GM19239 (cell line): ENCODE measurements at regions not wholly inside any gene's neighbourhood (a gene's known extent, or its start where the extent isn't known, plus 50 kb on each side); places are given as distances from the start of the nearest gene placed in this dataset.

Experiments used
- DNase-seq: peaks from one replicate; pipeline ENCODE4 v3.0.0; 2011; ENCODE audit warnings: low spot score; ENCODE audit not compliant: insufficient read length
- FAIRE-seq: peaks from 2 replicates; lab custom pipeline; 2011; peaks lifted over from hg19 to GRCh38; lab: Jason Lieb, UNC

DNA sequence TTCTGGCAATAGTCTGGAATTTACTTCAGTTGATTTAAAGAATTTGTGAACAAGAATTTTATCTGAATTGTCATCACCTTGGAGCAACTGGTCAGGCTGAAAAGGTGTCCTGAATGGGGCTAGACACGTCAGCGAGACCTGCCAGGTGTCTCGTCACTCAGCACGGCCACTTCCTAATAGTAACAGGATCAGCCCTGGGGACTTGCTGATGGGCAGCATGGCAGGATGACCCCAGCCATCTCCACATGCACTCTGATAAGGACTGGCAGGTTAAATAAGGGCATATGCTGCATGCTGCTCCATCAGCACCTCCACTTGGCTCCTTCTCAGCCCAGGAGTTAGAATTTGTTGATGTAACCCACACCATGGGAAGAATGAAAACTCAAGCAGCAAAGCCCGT, 224.2 kb downstream of the FOXO1 start:
- FAIRE-seq (no peak), DNase-seq (no peak)

DNA sequence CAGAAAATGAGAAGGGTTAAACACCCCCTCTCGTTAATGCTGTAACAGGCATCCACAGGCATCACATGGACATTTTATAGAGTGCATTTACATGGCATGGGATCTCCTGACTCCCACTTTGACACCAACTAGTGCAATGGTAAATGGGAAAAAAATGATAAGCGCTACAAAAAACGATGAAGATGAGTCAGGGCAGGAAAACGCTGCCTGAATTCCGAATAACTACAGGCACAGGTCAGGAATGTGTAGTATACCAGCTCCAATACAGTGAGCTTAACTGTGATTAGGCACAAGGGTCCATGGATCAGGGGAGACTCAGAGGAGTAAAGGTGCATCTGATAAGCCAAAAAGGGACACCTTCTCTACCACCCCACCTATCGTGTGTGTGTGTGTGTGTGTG, 223.6 kb downstream of the FOXO1 start:
- no peak for FAIRE-seq
- DNase-seq, result no peak

DNA sequence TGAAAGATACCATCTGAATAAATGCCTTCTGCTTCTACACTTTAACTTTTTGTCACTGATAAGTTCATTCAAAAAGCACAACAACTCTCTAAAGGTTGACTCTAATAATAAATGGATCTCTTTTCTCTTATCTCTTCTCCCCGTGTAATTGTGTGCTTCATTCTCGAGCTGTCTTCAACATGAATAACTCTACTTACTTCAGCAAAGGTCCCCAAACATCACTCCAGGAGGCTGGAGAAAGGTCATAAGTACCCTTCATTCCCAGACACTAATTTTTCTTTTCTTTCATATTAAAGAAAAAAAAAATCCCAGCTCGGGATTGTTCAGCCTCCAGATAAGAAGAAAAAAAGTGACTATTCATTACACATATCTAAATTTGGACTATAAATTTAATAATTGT, 222.2 kb downstream of the FOXO1 start:
- FAIRE-seq (no peak), DNase-seq (no peak)

DNA sequence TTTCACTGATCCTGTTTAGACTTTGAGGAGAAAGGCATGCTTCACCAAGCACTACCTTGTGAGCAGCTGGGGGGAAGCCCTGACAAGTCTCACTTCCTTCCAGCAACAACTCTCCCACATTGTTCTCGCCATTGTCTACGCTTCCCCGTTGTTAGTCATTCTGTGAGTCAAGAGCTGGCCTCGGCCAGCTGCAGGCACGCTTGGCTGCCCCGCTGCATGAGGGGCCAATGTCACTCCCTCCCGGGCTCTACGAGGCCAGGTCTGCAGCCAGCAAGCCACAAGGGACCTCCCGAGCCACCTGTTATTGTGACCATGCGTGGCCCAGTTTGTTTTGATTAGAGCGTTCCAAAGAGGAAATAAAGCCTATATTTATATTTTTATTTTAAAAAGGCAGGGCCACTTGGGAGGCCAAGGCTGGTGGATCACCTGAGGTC, 220.9 kb downstream of the FOXO1 start:
- FAIRE-seq, result peak; percentile 99
- DNase-seq, result peak; percentile 79

DNA sequence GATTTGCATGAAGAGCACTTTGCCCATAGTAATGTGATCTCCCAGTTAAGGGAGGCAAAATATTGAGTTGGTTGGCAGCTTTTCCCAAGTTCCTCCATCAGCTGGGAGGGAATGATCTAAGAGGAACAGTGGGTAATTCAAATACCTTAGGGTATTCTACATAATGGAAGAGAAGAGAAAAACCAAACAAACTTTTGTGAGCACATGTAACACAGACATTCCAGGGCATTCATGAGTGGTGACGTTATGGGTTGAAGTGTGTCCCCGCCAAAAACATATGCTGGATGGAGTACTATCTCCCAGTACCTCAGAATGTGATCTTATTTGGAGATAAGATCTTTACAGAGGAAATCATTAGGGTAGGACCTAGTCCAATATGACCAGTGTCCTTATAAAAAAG, 220.1 kb downstream of the FOXO1 start:
- peak; percentile 44 for FAIRE-seq
- DNase-seq, result no peak

DNA sequence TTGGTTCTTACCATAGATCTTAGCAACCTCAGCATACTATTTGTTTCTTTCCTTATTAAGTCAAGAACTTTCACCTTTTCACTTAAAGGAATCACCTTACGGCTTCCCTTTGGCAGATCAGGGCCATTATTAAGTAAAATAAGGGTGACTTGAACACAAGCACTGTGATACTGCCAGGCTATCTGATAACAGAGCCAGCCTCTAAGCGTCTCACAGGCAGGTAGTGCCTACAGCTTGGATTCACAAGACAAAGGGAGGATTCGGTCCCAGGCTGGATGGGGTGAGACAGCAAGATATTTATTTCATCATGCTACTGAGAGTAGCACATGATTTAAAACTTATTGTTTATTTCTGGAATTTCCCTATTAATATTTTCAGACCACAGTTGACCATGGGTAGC, 218.6 kb downstream of the FOXO1 start:
- FAIRE-seq (no peak), DNase-seq (no peak)

DNA sequence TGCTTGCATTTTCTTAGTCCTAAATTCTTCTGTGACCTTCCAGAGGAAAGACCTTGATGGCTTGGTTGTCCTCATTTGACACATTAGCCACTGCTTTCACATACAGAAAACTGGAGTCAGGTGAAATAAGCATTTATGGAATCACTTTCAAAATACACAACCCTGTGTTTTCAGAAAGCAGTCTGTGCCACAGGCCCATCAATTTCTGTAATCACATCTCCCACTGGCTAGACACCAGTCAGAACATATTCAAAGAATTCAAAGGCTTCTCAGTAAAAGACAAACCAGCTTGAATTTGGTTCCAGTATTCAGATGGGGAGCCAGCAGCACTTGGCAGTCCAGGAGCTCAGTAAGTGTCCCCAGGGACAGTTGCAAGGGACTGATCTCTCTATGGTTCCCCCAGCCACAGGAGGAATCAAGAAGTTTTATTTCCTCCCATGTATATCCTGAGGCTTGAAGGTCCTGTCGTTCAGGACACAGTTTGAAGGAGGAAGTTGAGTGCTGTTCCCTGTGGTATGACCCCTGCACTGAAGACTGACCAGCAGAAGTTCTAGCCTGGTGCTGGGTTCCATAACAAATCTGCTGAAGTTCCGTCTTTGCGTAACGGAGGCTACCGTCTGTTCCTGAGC, 214.3 kb downstream of the FOXO1 start:
- DNase-seq, result no peak
- FAIRE-seq, result peak; percentile 51

DNA sequence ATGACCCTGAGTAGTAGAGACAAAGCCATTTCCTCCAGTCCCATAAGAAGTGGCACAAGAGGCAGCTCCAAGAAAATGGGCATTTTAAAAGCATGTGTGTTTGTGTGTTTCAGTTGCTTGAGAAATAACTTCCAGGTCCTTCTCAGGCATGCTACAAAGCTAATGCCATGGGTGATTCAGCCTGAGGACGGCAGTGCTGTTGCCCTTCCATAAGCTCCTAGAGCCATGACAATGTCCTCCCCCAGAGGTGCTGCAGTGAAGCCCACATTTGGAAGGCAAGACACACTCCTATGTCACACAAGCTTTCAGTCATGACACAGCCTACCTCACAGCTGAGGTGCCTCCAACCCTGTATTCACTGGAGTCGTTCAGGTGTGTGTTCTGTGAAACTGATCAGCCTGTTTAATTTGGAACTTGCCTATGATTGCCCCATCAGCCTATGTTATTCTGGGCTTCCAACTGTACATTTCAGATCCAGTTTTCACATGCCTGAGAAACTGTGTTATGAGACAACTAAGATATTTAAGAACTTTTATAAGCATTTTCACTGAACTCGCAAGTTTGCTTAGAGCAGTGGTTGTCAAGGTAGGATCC, 213.6 kb downstream of the FOXO1 start:
- FAIRE-seq (no peak), DNase-seq (no peak)

DNA sequence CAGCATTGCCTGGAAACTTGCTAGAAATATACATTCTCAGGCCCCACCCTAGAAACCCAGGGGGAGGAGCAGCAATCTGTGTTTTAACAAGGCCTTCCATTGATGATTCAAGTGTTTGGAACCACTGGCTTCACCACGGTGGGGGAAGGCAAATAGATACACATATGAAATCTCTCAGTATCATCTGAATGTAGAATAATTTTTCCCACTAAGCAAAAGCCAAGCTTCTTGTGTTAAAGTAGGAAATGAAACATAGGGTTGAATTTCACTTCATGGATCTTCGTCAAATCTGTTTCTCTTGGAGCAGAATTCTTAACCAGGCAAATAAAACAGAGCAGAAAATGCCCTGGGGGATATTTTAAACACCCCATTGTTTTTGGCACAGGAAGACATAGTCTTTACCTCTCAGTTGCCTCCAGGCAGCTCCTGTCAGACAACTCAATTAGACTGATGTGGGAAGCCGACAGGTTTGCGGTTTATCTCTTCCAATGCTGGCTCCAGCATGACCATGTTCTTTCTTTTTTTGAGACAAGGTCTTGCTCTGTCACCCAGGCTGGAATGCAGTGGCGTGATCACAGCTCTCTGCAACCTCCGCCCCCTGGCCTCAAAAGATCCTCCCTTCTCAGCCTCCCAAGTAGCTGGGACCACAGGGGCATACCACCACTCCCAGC, 213.0 kb downstream of the FOXO1 start:
- DNase-seq (no peak), FAIRE-seq (no peak)

DNA sequence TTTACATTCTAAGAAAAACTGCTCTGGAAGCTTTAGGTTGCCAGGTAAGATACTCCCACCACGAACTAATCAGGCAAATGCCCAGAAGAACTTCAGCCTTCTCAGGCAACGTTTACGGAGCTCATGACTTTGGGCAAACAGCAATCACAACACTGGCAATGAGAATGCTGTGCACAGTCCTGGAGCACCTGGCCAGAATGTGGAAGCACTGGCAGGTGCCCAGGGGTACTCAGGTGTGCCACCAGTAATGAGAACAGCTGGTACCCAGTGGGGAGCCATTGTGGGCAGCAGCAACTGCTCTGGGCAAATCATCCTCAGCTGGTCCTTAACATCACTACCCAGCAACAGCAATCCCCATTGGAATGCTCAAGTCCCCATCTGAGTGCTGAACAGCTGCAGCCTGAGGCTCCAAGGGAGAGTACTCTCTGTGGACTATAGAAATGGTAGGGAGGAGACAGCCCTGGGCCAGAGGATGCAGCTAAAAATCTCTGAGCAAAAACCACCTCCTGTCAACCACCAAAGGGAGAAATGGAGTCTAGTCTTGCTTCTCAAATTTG, 210.0 kb downstream of the FOXO1 start:
- FAIRE-seq (no peak), DNase-seq (no peak)

DNA sequence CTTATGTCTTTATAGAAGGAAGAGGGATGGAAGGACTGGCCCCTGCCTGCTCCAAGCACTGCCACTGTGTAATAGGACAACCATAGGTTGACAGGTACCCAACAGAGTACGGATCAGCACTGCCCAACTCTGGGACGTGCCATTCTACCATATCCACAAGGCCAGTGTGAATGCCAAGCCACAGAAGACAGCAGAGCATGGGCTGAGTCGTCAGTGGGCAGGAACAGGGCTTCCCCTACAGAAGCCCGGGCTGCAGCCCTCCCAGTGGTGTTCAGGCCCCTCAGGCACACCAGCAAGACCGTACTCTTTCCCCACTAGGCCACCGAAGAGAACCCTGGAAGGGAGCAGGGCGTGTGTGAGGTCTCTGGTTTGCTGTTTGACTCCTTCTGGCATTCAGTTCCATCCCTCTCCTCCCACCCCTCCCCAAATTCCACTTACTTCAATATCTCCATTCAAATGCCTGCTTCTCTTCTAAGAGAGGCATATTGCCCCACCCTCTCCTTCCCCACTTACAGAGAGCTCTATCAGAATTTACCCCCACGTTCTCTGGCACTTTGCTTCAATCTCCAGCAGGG, 209.4 kb downstream of the FOXO1 start:
- DNase-seq, result no peak
- FAIRE-seq, result no peak

DNA sequence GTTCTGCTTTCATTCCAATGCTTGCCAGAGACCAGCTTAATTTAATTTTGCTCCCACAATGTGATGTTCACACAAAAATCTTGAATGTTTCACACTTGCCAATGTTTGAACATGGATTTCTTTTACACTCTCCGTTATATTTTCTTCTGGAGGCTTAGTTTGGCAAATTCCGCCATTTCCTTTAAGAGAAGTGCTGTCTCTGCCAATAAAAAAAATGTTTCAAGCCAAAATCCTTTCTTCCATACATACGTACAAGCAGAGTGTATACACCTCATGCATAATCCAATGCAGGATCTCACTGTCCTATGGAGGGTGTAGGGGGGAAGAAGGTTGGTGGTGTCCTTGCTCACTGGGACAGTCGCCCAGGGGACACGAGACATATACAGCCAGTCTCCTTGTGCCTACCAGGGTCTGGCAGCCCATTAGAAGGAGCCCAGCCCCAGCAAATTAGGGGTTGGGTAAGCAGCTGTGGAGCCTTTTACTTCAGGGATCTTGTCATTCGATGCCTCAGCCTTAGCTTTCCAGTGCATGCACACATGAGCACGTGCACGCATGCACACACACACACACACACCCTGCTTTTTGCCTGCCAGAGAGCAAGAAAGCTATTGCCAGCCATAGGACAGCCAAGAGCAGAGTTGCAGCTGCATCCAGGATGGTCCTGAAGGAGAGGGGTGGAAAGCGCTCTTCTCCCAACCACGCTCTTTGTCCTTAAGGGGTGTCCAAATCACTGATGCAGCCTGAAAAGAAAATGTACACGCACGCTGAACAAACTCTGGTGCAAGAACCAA, 208.3 kb downstream of the FOXO1 start:
- DNase-seq (no peak), FAIRE-seq (no peak)

DNA sequence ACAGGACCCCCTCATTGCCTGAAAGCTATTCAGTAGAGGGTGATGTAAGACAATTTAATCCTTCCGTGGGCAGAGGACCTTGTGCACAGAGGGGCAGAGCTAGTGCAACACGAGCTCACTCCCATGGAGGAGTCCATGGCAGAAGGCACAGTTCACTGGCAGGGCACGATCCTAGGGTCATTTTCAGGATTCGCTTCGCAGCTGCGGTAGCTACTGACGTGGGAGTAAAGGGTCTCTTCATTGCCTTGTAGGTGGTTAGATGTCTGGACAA, 207.8 kb downstream of the FOXO1 start:
- FAIRE-seq (no peak), DNase-seq (no peak)

DNA sequence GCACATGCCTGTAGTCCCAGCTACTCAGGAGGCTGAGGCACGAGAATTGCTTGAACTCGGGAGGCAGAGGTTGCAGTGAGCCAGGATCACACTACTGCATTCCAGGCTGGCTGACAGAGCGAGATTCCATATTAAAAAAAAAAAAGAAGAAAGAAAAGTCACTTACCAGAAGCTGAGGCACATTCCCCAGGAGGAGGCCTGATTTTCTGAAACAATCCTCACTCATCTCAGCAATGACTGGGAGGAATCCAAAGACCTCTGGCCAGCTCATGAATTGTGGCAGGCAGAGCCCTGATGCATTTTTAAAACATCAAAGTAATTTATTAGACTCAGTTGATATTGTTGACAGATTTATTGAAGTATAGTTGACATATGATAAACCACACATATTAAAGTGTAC, 206.3 kb downstream of the FOXO1 start:
- FAIRE-seq, result no peak

DNA sequence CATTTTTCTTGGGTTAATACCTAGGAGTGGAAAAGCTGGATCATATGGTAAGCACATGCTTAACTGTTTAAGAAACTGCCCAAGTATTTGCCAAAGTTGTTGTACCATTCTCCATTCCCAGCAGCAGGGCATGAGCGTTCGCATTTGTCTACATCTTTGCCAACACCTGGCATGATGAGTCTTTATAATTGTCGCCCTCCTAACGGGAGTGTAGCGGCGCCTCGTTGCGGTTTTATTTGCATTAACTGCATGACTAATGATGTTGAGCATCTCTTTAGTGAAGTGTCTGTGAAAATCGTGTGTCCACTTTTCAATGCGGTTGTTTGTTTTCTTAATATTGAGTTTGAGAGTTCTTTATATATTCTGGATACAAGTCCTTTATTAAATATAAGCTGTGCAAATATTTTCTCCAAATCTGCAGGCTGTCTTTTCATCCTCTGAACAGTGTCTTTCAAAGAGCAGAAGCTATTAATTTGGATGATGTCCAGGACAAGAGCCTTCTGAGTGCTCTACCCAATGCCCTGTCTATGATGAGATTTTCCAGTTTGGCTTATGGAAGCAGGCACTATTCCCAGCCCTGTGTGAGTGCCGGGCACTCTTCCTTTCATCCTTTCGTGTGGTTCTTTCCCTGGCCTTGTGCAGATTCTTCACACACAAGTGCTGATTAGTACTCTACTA, 202.0 kb downstream of the FOXO1 start:
- FAIRE-seq (peak; percentile 8), DNase-seq (no peak)

More for the DNA sequence above, 206.3 kb downstream of the FOXO1 start:
- no peak for DNase-seq

DNA sequence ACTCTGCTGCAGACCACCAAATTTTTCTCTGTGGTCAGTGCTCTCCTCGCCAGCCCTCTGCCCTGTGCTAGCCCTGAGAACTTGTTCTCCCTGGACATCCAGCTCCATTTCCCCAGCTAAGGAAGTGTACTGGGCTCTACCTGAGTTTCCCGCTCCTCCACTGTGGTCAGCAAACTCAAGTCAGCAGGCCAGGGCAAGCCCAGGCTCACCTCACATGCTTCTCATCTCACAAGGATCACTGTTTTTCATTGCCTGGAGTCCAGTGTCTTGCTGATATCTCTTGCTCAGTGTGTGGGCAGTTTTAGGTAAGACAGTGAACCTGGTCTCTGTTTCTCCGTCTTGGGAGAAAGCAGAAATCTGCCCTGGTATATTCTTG, 201.4 kb downstream of the FOXO1 start:
- FAIRE-seq, result no peak
- no peak for DNase-seq

DNA sequence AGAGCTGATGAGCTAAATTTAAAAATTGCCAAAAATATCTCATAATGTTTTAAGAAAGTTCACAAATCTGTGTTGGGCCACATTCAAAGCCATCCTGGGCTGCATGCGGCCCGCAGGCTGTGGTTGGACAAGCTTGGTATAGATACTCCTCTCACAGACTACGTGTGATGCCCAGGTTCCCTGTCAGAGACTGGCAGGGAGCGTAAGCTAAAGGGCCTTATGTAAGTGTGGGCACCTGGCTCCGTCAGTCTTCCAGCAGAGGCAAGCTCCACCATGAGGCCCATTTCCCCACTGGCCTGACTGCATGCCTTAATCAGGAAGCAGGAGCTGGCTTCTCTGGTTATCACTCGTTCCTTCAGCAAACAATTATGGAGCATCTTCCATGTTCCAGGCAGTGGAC, 200.2 kb downstream of the FOXO1 start:
- no peak for FAIRE-seq
- no peak for DNase-seq

DNA sequence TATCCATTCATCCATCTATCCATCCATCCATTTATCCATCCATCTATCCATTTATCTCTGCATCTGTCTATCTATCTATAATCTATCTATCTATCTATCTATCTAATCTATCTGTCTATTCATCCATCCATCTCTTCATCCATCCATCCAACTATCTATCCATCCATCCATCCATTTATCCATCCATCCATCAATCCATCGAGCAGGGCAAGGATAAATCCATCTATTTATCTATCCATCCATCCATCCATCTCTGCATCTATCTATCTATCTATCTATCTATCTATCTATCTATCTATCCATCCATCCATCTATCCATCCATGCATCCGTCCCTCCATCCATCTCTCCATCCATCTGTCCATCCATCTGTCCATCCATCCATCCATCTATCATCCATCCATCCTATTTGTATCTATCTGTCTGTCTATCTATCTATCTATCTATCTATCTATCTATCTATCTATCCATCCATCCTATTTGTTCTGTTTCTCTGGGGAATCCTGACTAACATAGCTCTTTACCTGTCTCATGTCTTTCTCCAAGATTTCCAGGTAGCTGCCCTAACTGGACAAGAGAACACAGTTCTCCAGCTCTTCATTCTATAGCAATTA, 198.1 kb downstream of the FOXO1 start:
- DNase-seq, result no peak
- no peak for FAIRE-seq

DNA sequence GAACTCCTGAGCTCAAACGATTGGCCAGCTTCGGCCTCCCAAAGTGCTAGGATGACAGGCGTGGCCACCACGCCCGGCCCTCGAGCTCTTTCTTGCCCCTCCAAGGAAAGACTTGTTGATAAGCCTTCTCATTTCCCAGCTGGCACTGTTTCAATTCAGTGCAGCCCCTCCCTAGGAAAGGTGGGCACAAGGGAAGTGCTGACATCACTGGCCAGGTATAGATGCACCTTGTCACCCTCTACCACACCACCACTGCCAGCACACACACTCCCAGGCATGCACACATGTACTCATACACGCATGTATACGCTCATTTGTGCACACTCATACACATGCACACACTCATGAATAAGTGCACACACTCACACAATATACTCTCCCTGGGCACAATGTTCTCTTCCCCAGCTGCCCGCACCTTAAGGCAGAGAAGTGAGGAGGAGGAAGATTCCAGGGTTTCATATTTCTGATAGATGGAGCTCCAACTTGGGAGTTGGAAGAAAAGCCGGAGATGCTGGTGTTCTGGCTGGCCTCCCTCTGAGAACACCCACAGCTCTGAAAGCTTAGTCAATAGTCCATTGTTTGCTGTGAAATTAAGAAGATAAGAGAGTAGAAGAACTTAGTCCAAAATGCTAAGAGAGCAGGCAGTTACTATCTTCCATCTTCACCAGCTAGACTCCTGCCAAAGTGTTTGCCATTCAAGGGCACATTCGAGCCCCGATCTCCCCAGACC, 196.7 kb downstream of the FOXO1 start:
- FAIRE-seq (no peak), DNase-seq (no peak)
